HCT116 (cell line): ENCODE measurements at regions not wholly inside any gene's neighbourhood (a gene's known extent, or its start where the extent isn't known, plus 50 kb on each side); places are given as distances from the start of the nearest gene placed in this dataset.

ENCODE experiments used
- ATAC-seq: fragments of 200-7000 bp; cut with Tn5 transposase; 2 replicates; pipeline ENCODE4 v1.9.1; 2020; ENCODE audit warnings: mild to moderate bottlenecking, moderate library complexity
- BruUV-seq: library from RNA; stranded (reverse); fragments of 400-500 nt; replicated peaks from 2 replicates; lab custom pipeline; 2021; lab: Mats Ljungman, UMichigan
- CTCF ChIA-PET: fragments of 300-600 bp; sonication (Branson Sonifier 250); formaldehyde crosslinking; loops from one replicate; lab custom pipeline; 2021; ENCODE audit warnings: antibody characterized with exemption; lab: Charles Lee
- POLR2A ChIA-PET: fragments of 300-600, 350-600 bp; sonication (Branson Sonifier 250); formaldehyde crosslinking; loops from one replicate; lab custom pipeline; 2021; ENCODE audit warnings: antibody characterized with exemption; lab: Charles Lee
- RAD21 ChIA-PET, 2 experiments: fragments of 300-600 bp; sonication (Branson Sonifier 250); formaldehyde crosslinking; loops; one replicate each; lab custom pipeline; 2023; ENCODE audit warnings: low total read pairs in 2 of 2; ENCODE audit not compliant: uncharacterized antibody in 2 of 2, unreplicated experiment in 2 of 2, low non-redundant PET in 1 of 2; lab: Charles Lee
- DNase-seq: peaks from one replicate; pipeline ENCODE4 v3.0.0-alpha.2; 2010; ENCODE audit warnings: low read depth, low spot score
- H2AFZ ChIP-seq: fragments of 200-600 bp; shearing (Covaris generic), sonication (generic); 2 replicates; pipeline ENCODE4 v1.6.1; 2017; ENCODE audit warnings: low read depth, mixed run types, mixed read lengths, antibody characterized with exemption, low read length; ENCODE audit not compliant: poor library complexity, severe bottlenecking
- H3K27ac ChIP-seq: 2 replicates; pipeline ENCODE4 v1.5.1; 2012; ENCODE audit warnings: low read depth, low read length
- H3K27me3 ChIP-seq: fragments of 200-600 bp; sonication (generic); 2 replicates; pipeline ENCODE4 v1.6.1; 2016; ENCODE audit warnings: mixed run types, low read length, mixed read lengths; ENCODE audit not compliant: insufficient read depth
- H3K36me3 ChIP-seq, 2 experiments: fragments of 200-500 bp in 1 of 2; fragments of 200-600 bp in 1 of 2; sonication (Bioruptor generic) in 1 of 2; sonication (generic) in 1 of 2; 2 replicates each; pipeline versions ENCODE4 v1.5.1 to v1.6.1; 2014 to 2016; ENCODE audit warnings: low read length in 2 of 2, inconsistent platforms in 1 of 2, mixed read lengths in 1 of 2, mixed run types in 1 of 2; ENCODE audit not compliant: insufficient read depth in 2 of 2, control insufficient read depth in 1 of 2
- H3K4me1 ChIP-seq, 2 experiments: fragments of 200-600 bp in 1 of 2; sonication (generic) in 1 of 2; 2 replicates each; pipeline versions ENCODE4 v1.5.1 to v1.6.1; 2012 to 2017; ENCODE audit warnings: low read length in 2 of 2, inconsistent platforms in 1 of 2, mild to moderate bottlenecking in 1 of 2, mixed read lengths in 1 of 2, mixed run types in 1 of 2, moderate library complexity in 1 of 2; ENCODE audit not compliant: insufficient read depth in 2 of 2, control insufficient read depth in 1 of 2
- H3K4me2 ChIP-seq: fragments of 200-600 bp; sonication (generic); 2 replicates; pipeline ENCODE4 v1.6.1; 2017; ENCODE audit warnings: mixed run types, low read length, mixed read lengths
- H3K4me3 ChIP-seq, 2 experiments: fragments of 200-600 bp in 1 of 2; sonication (generic) in 1 of 2; replicated peaks in 1 of 2; 2 replicates each; pipeline ENCODE4 v1.5.1; 2011 to 2016; ENCODE audit warnings: low read length in 2 of 2, control low read depth in 1 of 2, low read depth in 1 of 2, mild to moderate bottlenecking in 1 of 2, mixed read lengths in 1 of 2, mixed run types in 1 of 2
- H3K79me2 ChIP-seq: fragments of 200-600 bp; sonication (generic); 2 replicates; pipeline ENCODE4 v1.6.1; 2017; ENCODE audit warnings: mild to moderate bottlenecking, mixed run types, low read length, moderate library complexity, mixed read lengths; ENCODE audit not compliant: insufficient read depth
- H3K9ac ChIP-seq: fragments of 200-600 bp; sonication (generic); 2 replicates; pipeline ENCODE4 v1.6.1; 2016; ENCODE audit warnings: low read length, mixed read lengths
- H3K9me2 ChIP-seq: fragments of 200-600 bp; sonication (generic), shearing (Covaris generic); 2 replicates; pipeline ENCODE4 v1.6.1; 2017; ENCODE audit warnings: mixed run types, mild to moderate bottlenecking, moderate library complexity; ENCODE audit not compliant: insufficient read depth
- H3K9me3 ChIP-seq, 2 experiments: fragments of 200-500 bp in 1 of 2; fragments of 200-600 bp in 1 of 2; sonication (Bioruptor generic) in 1 of 2; sonication (generic) in 1 of 2; 2 replicates each; pipeline ENCODE4 v1.6.1; 2014 to 2017; ENCODE audit warnings: low read length in 2 of 2, mixed read lengths in 2 of 2, inconsistent platforms in 1 of 2, low read depth in 1 of 2, mild to moderate bottlenecking in 1 of 2, mixed run types in 1 of 2, moderate library complexity in 1 of 2; ENCODE audit not compliant: control insufficient read depth in 1 of 2, insufficient read depth in 1 of 2
- H4K20me1 ChIP-seq: fragments of 200-600 bp; sonication (generic), shearing (Covaris generic); 2 replicates; pipeline ENCODE4 v1.6.1; 2017; ENCODE audit warnings: mixed run types, mild to moderate bottlenecking, moderate library complexity; ENCODE audit not compliant: insufficient read depth
- CEBPB ChIP-seq: IDR thresholded peaks from 2 replicates; pipeline ENCODE4 v1.6.1; 2012; ENCODE audit warnings: low read depth
- EGR1 ChIP-seq: IDR thresholded peaks from 2 replicates; pipeline ENCODE4 v1.6.1; 2012; ENCODE audit warnings: low read depth
- ELF1 ChIP-seq: IDR thresholded peaks from 2 replicates; pipeline ENCODE4 v1.6.1; 2012; ENCODE audit warnings: low read depth, borderline replicate concordance
- EZH2 ChIP-seq: fragments of 200-600 bp; sonication (generic); IDR thresholded peaks from 2 replicates; pipeline ENCODE4 v1.6.1; 2017; ENCODE audit warnings: antibody characterized with exemption, mixed run types
- FOSL1 ChIP-seq: IDR thresholded peaks from 2 replicates; pipeline ENCODE4 v1.6.1; 2012; ENCODE audit warnings: low read depth
- JUND ChIP-seq: IDR thresholded peaks from 2 replicates; pipeline ENCODE4 v1.6.1; 2012
- POLR2A ChIP-seq: IDR thresholded peaks from 2 replicates; pipeline ENCODE4 v1.7.0; 2011; ENCODE audit warnings: borderline replicate concordance; ENCODE audit not compliant: insufficient read depth, insufficient read length; ENCODE audit errors: extremely low read depth
- POLR2AphosphoS5 ChIP-seq: IDR thresholded peaks from 2 replicates; pipeline ENCODE4 v1.6.1; 2011; ENCODE audit warnings: mild to moderate bottlenecking, low read depth, low read length, moderate library complexity
- RAD21 ChIP-seq: IDR thresholded peaks from 2 replicates; pipeline ENCODE4 v1.6.1; 2012; ENCODE audit warnings: low read depth, mild to moderate bottlenecking
- SIN3A ChIP-seq: IDR thresholded peaks from 2 replicates; pipeline ENCODE4 v1.6.1; 2012; ENCODE audit warnings: low read depth
- TCF7L2 ChIP-seq: IDR thresholded peaks from 2 replicates; pipeline ENCODE4 v1.7.0; 2011; ENCODE audit warnings: borderline replicate concordance, inconsistent platforms; ENCODE audit not compliant: insufficient read depth, insufficient read length; ENCODE audit errors: extremely low read depth
- ZFX ChIP-seq: fragments of 450-650 bp; IDR thresholded peaks from 2 replicates; pipeline ENCODE4 v1.6.1; 2017
- ZNF274 ChIP-seq: fragments of 200-500 bp; sonication (Bioruptor generic); IDR thresholded peaks from 2 replicates; pipeline ENCODE4 v1.6.1; 2014; ENCODE audit warnings: mild to moderate bottlenecking, low read depth, low read length, inconsistent platforms
- intact Hi-C: fragments of 100-400 bp; cut with micrococcal nuclease; formaldehyde crosslinking; loops from 2 replicates; pipeline ENCODE4 v1.10.0; 2022
- TF ChIP-seq, protein P1 (sequence below): IDR thresholded peaks from 2 replicates; pipeline ENCODE4 v1.6.1; 2012; ENCODE audit warnings: low read depth
- TF ChIP-seq, protein P2 (sequence below): IDR thresholded peaks from 2 replicates; pipeline ENCODE4 v1.6.1; 2012
- TF ChIP-seq, protein P3 (sequence below), 3 experiments: fragments of 200-600 bp in 1 of 3; sonication (generic) in 1 of 3; IDR thresholded peaks in 2 of 3; conservative IDR thresholded peaks in 1 of 3; 2 replicates each; pipeline ENCODE4 v1.5.1; 2012 to 2017; ENCODE audit warnings: low read depth in 2 of 3, low read length in 2 of 3, antibody characterized with exemption in 1 of 3, borderline replicate concordance in 1 of 3, control low read depth in 1 of 3, mild to moderate bottlenecking in 1 of 3, mixed read lengths in 1 of 3, mixed run types in 1 of 3, moderate library complexity in 1 of 3; ENCODE audit not compliant: insufficient read depth in 1 of 3

DNA sequence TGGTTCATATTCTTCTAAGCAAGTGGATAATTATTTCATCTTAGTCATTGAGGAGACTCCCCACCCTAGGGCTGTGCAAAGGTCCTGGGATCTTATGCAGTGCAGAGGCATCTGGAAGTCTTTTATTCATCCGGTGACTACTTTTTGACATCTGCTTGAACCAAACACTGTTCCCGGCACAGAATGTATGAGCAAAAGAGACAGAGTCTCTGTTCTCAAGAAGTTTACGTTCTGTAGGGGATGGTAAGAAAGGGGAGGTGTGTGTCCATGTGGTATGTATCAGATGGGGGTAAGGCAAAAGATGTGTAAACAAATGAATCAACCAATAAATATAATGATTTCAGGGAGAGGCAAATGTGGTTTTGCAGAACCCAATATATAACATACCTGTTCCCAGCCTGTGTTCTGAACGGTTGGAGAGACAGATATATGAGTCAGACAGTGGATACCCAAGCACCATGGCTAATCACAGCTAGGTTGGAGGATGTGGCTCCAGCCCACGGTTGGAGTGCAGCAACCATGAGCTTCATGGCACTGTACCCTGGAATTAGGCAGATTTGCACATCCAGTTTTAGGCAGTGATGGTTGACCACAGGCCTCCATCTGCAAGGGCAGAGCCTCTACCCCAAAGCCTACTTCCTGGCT, 75.1 kb upstream of the CADM1 start:
- H3K27me3 ChIP-seq, result no peaks in the 10 kb centered on the region
- H3K9me3 ChIP-seq, result no peaks in the 10 kb centered on the region; a peak in 2 of 4 replicates
- no peak overlapping the region for H3K4me3 ChIP-seq
- H3K4me1 ChIP-seq, result no peaks in the 10 kb centered on the region
- no peak overlapping the region for H3K27ac ChIP-seq
- no peaks in the 10 kb centered on the region for H3K79me2 ChIP-seq
- H4K20me1 ChIP-seq, result no peaks in the 10 kb centered on the region
- DNase-seq (no peak), ATAC-seq (no peak)
- BruUV-seq, result no TSS peak
- no peak overlapping the region for H3K4me2 ChIP-seq
- ChIA-PET POLR2A (no interaction called here), RAD21 (no interaction called here)
- H2AFZ ChIP-seq, result no peak overlapping the region
- intact Hi-C loops, result no loop called here
- no peaks in the 10 kb centered on the region for H3K9me2 ChIP-seq
- H3K9ac ChIP-seq, result no peak overlapping the region
- H3K36me3 ChIP-seq, result no peaks in the 10 kb centered on the region
- no peak for TF ChIP-seq RAD21
- TF ChIP-seq, all 23 proteins: peak for 0
- CTCF ChIA-PET, result no interaction called here

DNA sequence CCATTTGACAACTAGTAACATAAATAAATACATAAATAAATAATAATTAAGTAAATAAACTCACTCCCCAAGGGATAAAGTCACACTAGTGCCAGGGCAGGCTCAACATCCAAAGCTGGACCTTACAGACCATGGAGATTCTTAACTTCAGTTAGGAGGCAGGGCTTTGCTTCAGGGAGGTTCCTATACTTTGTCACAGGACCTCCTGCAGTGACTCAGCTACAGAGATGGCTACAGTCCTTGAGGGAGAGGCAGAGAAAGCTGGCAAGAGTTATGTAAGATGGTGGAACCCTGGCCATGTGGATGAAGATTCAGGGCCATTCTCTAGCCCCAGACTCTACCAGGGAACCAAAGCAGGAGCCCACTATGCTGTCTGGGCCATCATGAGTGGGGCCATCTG, 74.1 kb upstream of the CADM1 start:
- peaks cover 0 to 2% of the 10 kb centered on the region in 2 experiments; a peak in 2 of 4 replicates for H3K9me3 ChIP-seq
- no peak overlapping the region for H2AFZ ChIP-seq
- no peak overlapping the region for H3K4me2 ChIP-seq
- no peaks in the 10 kb centered on the region for H3K27me3 ChIP-seq
- DNase-seq (no peak), ATAC-seq (no peak)
- no peaks in the 10 kb centered on the region for H3K9me2 ChIP-seq
- RAD21 ChIA-PET, result no interaction called here
- H3K4me3 ChIP-seq, result no peak overlapping the region
- no TSS peak for BruUV-seq
- H3K9ac ChIP-seq, result no peak overlapping the region
- TF ChIP-seq ELF1, result no peak
- TF ChIP-seq, protein P1, sequence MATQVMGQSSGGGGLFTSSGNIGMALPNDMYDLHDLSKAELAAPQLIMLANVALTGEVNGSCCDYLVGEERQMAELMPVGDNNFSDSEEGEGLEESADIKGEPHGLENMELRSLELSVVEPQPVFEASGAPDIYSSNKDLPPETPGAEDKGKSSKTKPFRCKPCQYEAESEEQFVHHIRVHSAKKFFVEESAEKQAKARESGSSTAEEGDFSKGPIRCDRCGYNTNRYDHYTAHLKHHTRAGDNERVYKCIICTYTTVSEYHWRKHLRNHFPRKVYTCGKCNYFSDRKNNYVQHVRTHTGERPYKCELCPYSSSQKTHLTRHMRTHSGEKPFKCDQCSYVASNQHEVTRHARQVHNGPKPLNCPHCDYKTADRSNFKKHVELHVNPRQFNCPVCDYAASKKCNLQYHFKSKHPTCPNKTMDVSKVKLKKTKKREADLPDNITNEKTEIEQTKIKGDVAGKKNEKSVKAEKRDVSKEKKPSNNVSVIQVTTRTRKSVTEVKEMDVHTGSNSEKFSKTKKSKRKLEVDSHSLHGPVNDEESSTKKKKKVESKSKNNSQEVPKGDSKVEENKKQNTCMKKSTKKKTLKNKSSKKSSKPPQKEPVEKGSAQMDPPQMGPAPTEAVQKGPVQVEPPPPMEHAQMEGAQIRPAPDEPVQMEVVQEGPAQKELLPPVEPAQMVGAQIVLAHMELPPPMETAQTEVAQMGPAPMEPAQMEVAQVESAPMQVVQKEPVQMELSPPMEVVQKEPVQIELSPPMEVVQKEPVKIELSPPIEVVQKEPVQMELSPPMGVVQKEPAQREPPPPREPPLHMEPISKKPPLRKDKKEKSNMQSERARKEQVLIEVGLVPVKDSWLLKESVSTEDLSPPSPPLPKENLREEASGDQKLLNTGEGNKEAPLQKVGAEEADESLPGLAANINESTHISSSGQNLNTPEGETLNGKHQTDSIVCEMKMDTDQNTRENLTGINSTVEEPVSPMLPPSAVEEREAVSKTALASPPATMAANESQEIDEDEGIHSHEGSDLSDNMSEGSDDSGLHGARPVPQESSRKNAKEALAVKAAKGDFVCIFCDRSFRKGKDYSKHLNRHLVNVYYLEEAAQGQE, result no peak
- no peak for TF ChIP-seq SIN3A
- TF ChIP-seq ZNF274, result no peak
- TF ChIP-seq POLR2AphosphoS5, result no peak
- TF ChIP-seq TCF7L2, result no peak
- TF ChIP-seq, protein P2, sequence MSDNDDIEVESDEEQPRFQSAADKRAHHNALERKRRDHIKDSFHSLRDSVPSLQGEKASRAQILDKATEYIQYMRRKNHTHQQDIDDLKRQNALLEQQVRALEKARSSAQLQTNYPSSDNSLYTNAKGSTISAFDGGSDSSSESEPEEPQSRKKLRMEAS, result no peak
- TF ChIP-seq EZH2, result no peak
- TF ChIP-seq FOSL1, result no peak
- TF ChIP-seq POLR2A, result no peak
- no peak for TF ChIP-seq ZFX
- no peak for TF ChIP-seq CEBPB
- TF ChIP-seq EGR1, result no peak
- no peak for TF ChIP-seq JUND
- TF ChIP-seq, protein P3, sequence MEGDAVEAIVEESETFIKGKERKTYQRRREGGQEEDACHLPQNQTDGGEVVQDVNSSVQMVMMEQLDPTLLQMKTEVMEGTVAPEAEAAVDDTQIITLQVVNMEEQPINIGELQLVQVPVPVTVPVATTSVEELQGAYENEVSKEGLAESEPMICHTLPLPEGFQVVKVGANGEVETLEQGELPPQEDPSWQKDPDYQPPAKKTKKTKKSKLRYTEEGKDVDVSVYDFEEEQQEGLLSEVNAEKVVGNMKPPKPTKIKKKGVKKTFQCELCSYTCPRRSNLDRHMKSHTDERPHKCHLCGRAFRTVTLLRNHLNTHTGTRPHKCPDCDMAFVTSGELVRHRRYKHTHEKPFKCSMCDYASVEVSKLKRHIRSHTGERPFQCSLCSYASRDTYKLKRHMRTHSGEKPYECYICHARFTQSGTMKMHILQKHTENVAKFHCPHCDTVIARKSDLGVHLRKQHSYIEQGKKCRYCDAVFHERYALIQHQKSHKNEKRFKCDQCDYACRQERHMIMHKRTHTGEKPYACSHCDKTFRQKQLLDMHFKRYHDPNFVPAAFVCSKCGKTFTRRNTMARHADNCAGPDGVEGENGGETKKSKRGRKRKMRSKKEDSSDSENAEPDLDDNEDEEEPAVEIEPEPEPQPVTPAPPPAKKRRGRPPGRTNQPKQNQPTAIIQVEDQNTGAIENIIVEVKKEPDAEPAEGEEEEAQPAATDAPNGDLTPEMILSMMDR (IDR thresholded peaks at IDR 0.05 in 2 of 3, conservative IDR thresholded peaks at IDR 0.05 in 1 of 3; ENCODE audit: borderline replicate concordance in 1 of 3, insufficient read depth in 1 of 3, low read depth in 2 of 3, low read length in 2 of 3), result no peak
- no peaks in the 10 kb centered on the region for H3K36me3 ChIP-seq
- no peaks in the 10 kb centered on the region for H3K79me2 ChIP-seq
- H4K20me1 ChIP-seq, result no peaks in the 10 kb centered on the region
- POLR2A ChIA-PET, result no interaction called here
- intact Hi-C loops, result no loop called here
- CTCF ChIA-PET, result no interaction called here
- H3K4me1 ChIP-seq, result no peaks in the 10 kb centered on the region
- H3K27ac ChIP-seq, result no peak overlapping the region
